HG02870 (cell line): ENCODE measurements at regions not wholly inside any gene's neighbourhood (a gene's known extent, or its start where the extent isn't known, plus 50 kb on each side); places are given as distances from the start of the nearest gene placed in this dataset.
"Not testable (repeated sequence)": the region's sequence is repeated elsewhere in the genome, so short reads cannot be mapped to it uniquely, and the experiment has no call there.

ENCODE experiments used
- ATAC-seq: cut with Tn5 transposase; IDR thresholded peaks from one replicate; pipeline ENCODE4 v1.9.1; 2021; ENCODE audit warnings: mild to moderate bottlenecking, moderate library complexity; ENCODE audit not compliant: unreplicated experiment

DNA sequence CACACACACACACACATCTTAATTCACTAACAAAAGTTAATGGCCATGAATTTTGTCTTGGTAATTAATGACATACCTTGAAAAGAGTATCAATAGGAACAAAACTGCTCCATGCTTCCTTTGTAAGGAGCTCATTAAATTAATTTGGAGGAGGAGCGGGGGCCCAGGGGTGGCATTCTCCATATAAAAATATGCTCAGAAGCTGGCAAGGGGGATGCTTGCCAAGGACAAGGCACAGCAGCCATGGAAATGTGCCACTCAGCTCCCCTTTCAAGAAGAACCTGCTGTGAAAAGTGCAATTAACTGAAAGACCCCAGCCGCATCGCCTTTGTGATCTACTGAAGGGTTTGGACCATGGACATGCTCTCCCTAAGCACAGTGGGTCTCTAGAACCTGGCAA lies 385.9 kb upstream of the API5 start:
- no peak for ATAC-seq

DNA sequence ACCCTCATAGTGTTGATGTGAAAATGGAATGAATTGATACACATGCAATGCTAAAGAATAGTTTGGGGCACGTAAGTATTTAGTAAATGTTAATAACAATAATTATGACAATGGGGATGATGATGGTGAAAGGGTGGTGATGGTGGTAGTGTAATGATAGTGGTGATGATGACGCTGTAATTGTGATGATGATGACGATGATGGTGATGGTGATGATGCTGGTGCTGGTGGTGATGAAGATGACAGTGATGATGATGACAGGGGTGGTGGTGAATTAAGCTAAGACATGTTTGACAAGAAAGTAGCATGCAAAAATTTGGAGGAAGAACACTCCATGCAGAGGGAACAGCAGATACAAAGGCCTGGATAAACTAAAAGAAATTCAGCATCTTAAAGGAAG lies 364.4 kb upstream of the API5 start:
- no peak for ATAC-seq

DNA sequence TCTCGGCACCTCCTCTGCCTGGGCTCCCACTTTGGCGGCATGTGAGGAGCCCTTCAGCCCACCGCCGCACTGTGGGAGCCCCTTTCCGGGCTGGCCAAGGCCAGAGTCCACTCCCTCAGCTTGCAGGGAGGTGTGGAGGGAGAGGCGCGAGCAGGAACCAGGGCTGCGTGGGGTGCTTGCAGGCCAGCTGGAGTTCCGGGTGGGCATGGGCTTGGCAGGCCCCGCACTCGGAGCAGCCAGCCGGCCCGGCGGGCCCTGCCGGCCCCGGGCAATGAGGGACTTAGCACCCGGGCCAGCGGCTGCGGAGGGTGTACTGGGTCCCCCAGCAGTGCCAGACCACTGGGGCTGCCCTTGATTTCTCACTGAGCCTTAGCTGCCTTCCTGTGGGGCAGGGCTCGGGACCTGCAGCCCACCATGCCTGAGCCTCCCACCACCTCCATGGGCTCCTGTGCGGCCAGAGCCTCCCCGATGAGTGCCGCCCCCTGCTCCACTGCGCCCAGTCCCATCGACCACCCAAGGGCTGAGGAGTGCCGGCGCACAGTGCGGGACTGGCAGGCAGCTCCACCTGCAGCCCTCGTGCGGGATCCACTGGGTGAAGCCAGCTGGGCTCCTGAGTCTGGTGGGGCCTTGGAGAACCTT lies 361.9 kb upstream of the API5 start:
- ATAC-seq, result not testable (repeated sequence)

DNA sequence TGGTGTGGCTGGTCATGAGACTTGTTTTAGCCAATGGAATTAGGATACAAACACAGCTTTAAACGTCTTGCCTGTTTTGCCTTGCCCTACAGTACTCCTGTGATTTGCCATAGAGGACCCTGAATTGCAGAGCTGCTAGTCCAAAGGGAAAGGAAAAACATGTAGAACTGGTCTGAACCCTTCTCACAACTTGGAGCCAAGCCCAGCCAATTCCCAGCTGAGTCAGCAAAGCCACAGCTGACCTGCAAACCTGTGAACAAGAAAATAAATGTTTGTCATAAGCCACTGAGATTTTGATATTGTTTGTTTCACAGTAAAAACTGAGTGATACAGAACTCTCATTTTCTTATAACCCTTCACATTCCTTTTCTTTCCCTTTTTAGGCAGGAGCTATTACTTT lies 360.5 kb upstream of the API5 start:
- ATAC-seq, result no peak

- ATAC-seq, result no peak
Measured at GRCh38 chr11:42957831-42958230, 354.0 kb upstream of the API5 start.

DNA sequence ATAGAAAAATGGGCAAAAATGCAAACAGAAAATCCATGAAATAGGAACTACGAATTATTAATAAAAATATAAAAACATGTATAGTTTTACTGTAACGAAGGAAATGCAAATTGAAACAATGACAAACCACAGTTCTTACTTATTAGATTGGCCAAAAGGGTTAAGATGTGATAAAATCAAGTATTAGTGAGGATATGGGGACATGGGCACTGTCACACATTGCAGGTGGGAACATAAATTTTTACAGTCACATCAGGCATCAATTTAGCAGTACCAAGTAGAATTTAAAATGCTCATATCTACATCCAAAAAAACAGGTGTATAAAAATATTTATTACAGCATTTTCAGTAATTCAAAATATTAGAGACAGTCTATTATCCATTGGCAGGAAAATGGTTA lies 353.2 kb upstream of the API5 start:
- ATAC-seq, result no peak

GRCh38 chr11:42960521-42961088 lies 351.2 kb upstream of the API5 start:
- no peak for ATAC-seq

GRCh38 chr11:42967653-42968052 lies 344.1 kb upstream of the API5 start:
- ATAC-seq, result no peak

- no peak for ATAC-seq
Measured at GRCh38 chr11:42972741-42973140, 339.1 kb upstream of the API5 start.

- ATAC-seq, result no peak
Measured at GRCh38 chr11:42974510-42975179, 337.2 kb upstream of the API5 start.

GRCh38 chr11:42975180-42975529 lies 336.6 kb upstream of the API5 start:
- no peak for ATAC-seq

DNA sequence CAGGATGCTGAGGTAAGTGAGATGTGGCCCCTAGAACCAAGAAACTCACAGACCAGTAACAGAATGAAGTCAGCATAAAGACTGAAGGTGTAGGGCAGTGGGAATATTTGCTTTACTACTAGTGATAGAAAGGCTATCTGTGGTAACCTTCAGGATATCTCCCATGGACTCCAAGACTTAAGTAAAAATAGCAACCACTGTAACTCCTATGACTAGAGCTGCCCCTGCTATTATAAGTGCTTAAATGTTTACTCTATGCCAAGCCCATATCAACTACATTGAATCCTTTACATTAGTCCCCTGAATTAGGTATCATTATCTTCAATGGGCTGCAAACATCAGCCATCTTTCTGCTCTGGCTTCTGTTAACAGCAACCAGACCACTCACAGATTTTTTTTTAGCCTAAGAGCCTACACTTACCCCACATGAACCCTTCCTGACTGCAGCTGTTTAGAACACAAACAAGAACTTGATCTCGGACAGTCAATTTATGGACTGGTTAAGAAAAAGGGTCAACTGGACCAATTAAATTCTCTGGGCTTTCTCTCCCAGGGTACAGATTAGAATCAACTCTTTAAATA lies 335.1 kb upstream of the API5 start:
- no peak for ATAC-seq

GRCh38 chr11:42992594-42992993 lies 319.2 kb upstream of the API5 start:
- no peak for ATAC-seq

GRCh38 chr11:42996421-42997307 lies 315.1 kb upstream of the API5 start:
- ATAC-seq, result no peak

DNA sequence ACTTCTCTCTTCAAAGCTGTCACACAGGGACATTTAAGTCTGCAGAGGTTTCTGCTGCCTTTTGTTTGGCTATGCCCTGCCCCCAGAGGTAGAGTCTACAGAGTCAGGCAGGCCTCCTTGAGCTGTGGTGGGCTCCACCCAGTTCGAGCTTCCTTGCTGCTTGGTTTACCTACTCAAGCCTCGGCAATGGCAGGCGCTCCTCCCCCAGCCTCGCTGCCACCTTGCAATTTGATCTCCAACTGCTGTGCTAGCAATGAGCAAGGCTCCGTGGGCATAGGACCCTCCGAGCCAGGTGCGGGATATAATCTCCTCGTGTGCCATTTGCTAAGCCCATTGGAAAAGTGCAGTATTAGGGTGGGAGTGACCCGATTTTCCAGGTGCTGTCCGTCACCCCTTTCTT lies 306.9 kb upstream of the API5 start:
- not testable (repeated sequence) for ATAC-seq

DNA sequence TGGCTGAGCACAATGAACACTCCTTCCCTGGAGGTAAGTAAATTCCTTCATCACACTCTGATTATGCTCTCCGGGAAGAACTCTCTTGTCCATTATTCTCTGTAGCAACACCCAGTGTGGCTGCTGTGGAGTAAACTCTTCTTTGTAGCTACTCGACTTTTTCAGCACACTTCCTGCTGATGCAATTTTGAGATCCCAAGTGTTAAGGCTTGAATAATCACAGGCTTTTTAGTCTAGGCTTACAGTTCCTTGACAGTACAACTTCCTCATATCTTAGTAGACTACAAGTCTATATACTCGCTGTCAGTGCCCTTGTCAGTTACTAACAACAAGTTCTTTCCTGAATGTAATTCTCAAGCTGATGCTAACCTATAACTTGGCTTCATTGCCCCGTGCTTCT lies 301.8 kb upstream of the API5 start:
- ATAC-seq, result no peak

- ATAC-seq, result no peak
Measured at GRCh38 chr11:43012606-43013005, 299.2 kb upstream of the API5 start.

GRCh38 chr11:43021466-43021865 lies 290.3 kb upstream of the API5 start:
- ATAC-seq, result peak; percentile 45

DNA sequence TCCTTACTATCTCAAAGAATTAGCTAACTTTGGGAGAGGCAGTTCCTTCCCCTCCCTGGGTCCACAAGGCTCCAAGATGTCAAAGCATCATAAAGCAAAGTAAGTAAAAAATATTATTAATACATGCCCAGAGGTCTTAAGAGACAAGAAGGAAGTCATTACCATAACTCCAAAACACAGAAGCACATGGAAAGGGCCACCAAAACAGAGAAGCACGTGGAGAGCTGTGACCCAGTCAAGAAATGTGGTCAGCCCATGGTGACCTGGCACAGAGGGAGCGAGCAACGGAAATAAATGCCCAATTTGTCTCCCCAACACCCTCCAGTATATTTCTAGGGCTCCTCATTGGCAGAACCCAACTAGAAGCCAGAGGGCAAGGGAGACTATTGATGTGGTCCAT lies 277.5 kb upstream of the API5 start:
- ATAC-seq, result no peak

GRCh38 chr11:43035086-43035485 lies 276.7 kb upstream of the API5 start:
- ATAC-seq, result no peak
